Liver (tissue), 8 donors: ENCODE measurements at regions not wholly inside any gene's neighbourhood (a gene's known extent, or its start where the extent isn't known, plus 50 kb on each side); places are given as distances from the start of the nearest gene placed in this dataset.

ENCODE experiments used
- DNase-seq: peaks from one replicate; pipeline ENCODE4 v3.0.0-alpha.2; 2017; ENCODE audit warnings: low spot score
- H3K27ac ChIP-seq, 2 donors: one replicate each; pipeline ENCODE4 v1.7.0; 2013; ENCODE audit warnings: inconsistent platforms in 2 of 2, low read length in 2 of 2, control low read depth in 1 of 2, low read depth in 1 of 2, mild to moderate bottlenecking in 1 of 2
- H3K27me3 ChIP-seq, 4 donors: one replicate each; pipeline versions ENCODE4 v1.6.1 to v1.7.0; 2013; ENCODE audit warnings: low read length in 3 of 4, inconsistent platforms in 1 of 4, mild to moderate bottlenecking in 1 of 4, moderate library complexity in 1 of 4; ENCODE audit not compliant: control insufficient read depth in 4 of 4, insufficient read depth in 4 of 4
- H3K36me3 ChIP-seq, 4 donors: one replicate each; pipeline versions ENCODE4 v1.6.1 to v1.7.0; 2013; ENCODE audit warnings: low read length in 3 of 4, mild to moderate bottlenecking in 3 of 4, low read depth in 1 of 4, moderate library complexity in 1 of 4; ENCODE audit not compliant: control insufficient read depth in 4 of 4, insufficient read depth in 3 of 4
- H3K4me1 ChIP-seq, 4 donors: one replicate each; pipeline versions ENCODE4 v1.6.1 to v1.7.0; 2013; ENCODE audit warnings: low read length in 3 of 4, mild to moderate bottlenecking in 3 of 4, moderate library complexity in 1 of 4; ENCODE audit not compliant: control insufficient read depth in 4 of 4, insufficient read depth in 4 of 4
- H3K4me3 ChIP-seq, 3 donors: one replicate each; pipeline versions ENCODE4 v1.6.1 to v1.7.0; 2013; ENCODE audit warnings: low read length in 3 of 3, control low read depth in 1 of 3, low read depth in 1 of 3, mild to moderate bottlenecking in 1 of 3
- H3K9ac ChIP-seq, 2 donors: one replicate each; pipeline ENCODE4 v1.7.0; 2013; ENCODE audit warnings: low read length in 2 of 2, mild to moderate bottlenecking in 2 of 2, moderate library complexity in 2 of 2, control low read depth in 1 of 2, low read depth in 1 of 2
- H3K9me3 ChIP-seq, 4 donors: one replicate each; pipeline versions ENCODE4 v1.6.1 to v1.7.0; 2013; ENCODE audit warnings: low read length in 3 of 4; ENCODE audit not compliant: control insufficient read depth in 4 of 4
- ATF3 ChIP-seq: IDR thresholded peaks from 2 replicates; pipeline ENCODE4 v1.6.1; 2016; ENCODE audit warnings: antibody characterized with exemption
- EGR1 ChIP-seq, 2 donors: IDR thresholded peaks; 2 replicates each; pipeline ENCODE4 v1.6.1; 2016 to 2018; ENCODE audit warnings: antibody characterized with exemption in 2 of 2, low read depth in 2 of 2
- FOXA1 ChIP-seq: IDR thresholded peaks from 2 replicates; pipeline ENCODE4 v1.6.1; 2016; ENCODE audit warnings: antibody characterized with exemption
- FOXA2 ChIP-seq: IDR thresholded peaks from 2 replicates; pipeline ENCODE4 v1.6.1; 2016; ENCODE audit warnings: antibody characterized with exemption
- GABPA ChIP-seq, 2 donors: IDR thresholded peaks in 1 of 2; conservative IDR thresholded peaks in 1 of 2; 2 replicates each; pipeline ENCODE4 v1.6.1; 2016; ENCODE audit warnings: antibody characterized with exemption in 2 of 2, mild to moderate bottlenecking in 1 of 2, moderate library complexity in 1 of 2
- HNF4A ChIP-seq, 2 donors: conservative IDR thresholded peaks; 2 replicates each; pipeline ENCODE4 v1.6.1; 2016; ENCODE audit warnings: antibody characterized with exemption in 2 of 2, mild to moderate bottlenecking in 2 of 2
- HNF4G ChIP-seq: IDR thresholded peaks from 2 replicates; pipeline ENCODE4 v1.6.1; 2016; ENCODE audit warnings: antibody characterized with exemption
- JUND ChIP-seq, 2 donors: IDR thresholded peaks; 2 replicates each; pipeline ENCODE4 v1.6.1; 2016; ENCODE audit warnings: antibody characterized with exemption in 2 of 2
- NR2F2 ChIP-seq: IDR thresholded peaks from 2 replicates; pipeline ENCODE4 v1.6.1; 2016; ENCODE audit warnings: antibody characterized with exemption
- RAD21 ChIP-seq, 2 donors: IDR thresholded peaks; 2 replicates each; pipeline ENCODE4 v1.6.1; 2016; ENCODE audit warnings: antibody characterized with exemption in 2 of 2, mild to moderate bottlenecking in 2 of 2
- REST ChIP-seq: IDR thresholded peaks from 2 replicates; pipeline ENCODE4 v1.6.1; 2016; ENCODE audit warnings: antibody characterized with exemption, mild to moderate bottlenecking
- RXRA ChIP-seq, 2 donors: IDR thresholded peaks; 2 replicates each; pipeline ENCODE4 v1.6.1; 2017 to 2018; ENCODE audit warnings: antibody characterized with exemption in 2 of 2, mild to moderate bottlenecking in 1 of 2
- SP1 ChIP-seq: IDR thresholded peaks from 2 replicates; pipeline ENCODE4 v1.6.1; 2018; ENCODE audit warnings: antibody characterized with exemption, mild to moderate bottlenecking
- TAF1 ChIP-seq: conservative IDR thresholded peaks from 2 replicates; pipeline ENCODE4 v1.6.1; 2016; ENCODE audit warnings: antibody characterized with exemption, mild to moderate bottlenecking
- YY1 ChIP-seq: IDR thresholded peaks from 2 replicates; pipeline ENCODE4 v1.6.1; 2016; ENCODE audit warnings: antibody characterized with exemption, mild to moderate bottlenecking
- ZBTB33 ChIP-seq: IDR thresholded peaks from 2 replicates; pipeline ENCODE4 v1.6.1; 2016; ENCODE audit warnings: antibody characterized with exemption
- WGBS: extraction: QIAGEN DNeasy Blood & Tissue Kit; methylation state at CpG from one replicate; pipeline ENCODE4 v1.1.7; 2013; 5-methylcytosine and 5-hydroxymethylcytosine counted together
- TF ChIP-seq, protein P1 (sequence below): fragments of 150-350 bp; IDR thresholded peaks from 2 replicates; pipeline ENCODE4 v1.5.1; 2017; ENCODE audit warnings: improper control_type of control experiment, low read depth, low read length; ENCODE audit not compliant: missing input control
- TF ChIP-seq, protein P2 (sequence below): IDR thresholded peaks from 2 replicates; pipeline ENCODE4 v1.6.1; 2016; ENCODE audit warnings: antibody characterized with exemption
- donor health status: healthy.
- donor health status: healthy.
- donor health status: healthy.
- donor health status: healthy.
- donor health status: healthy.

DNA sequence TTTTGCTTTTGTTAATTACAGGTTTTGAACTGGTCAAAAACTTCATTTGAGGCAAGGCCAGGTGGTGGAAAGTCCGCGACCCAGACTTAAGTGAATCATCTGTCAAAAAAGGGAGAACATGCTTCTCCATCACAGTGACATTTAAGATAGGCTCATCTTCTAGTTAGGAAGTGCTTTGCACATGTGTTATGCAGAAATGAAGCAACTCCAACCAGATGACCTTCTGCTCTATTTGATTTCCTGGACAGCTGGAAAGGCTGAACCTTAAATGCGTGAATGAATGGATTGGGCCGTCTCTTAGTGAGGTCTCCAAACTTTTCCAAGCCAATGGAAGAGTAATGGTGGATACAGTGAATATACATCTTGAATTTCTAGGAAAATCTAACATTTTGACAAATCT, 101.6 kb upstream of the FAM13C start:
- no peak overlapping the region for H3K4me3 ChIP-seq
- H3K9me3 ChIP-seq = no peaks in the 10 kb centered on the region
- H3K36me3 ChIP-seq = no peaks in the 10 kb centered on the region
- no peak overlapping the region for H3K9ac ChIP-seq
- no peaks in the 10 kb centered on the region for H3K27me3 ChIP-seq
- WGBS = 76% methylated on average over 4 of the region's 4 CpGs
- TF ChIP-seq JUND (IDR thresholded peaks at IDR 0.05) = no peak
- TF ChIP-seq NR2F2 = no peak
- no peak for TF ChIP-seq ATF3
- no peak for TF ChIP-seq RXRA (IDR thresholded peaks at IDR 0.05)
- TF ChIP-seq, protein P1, sequence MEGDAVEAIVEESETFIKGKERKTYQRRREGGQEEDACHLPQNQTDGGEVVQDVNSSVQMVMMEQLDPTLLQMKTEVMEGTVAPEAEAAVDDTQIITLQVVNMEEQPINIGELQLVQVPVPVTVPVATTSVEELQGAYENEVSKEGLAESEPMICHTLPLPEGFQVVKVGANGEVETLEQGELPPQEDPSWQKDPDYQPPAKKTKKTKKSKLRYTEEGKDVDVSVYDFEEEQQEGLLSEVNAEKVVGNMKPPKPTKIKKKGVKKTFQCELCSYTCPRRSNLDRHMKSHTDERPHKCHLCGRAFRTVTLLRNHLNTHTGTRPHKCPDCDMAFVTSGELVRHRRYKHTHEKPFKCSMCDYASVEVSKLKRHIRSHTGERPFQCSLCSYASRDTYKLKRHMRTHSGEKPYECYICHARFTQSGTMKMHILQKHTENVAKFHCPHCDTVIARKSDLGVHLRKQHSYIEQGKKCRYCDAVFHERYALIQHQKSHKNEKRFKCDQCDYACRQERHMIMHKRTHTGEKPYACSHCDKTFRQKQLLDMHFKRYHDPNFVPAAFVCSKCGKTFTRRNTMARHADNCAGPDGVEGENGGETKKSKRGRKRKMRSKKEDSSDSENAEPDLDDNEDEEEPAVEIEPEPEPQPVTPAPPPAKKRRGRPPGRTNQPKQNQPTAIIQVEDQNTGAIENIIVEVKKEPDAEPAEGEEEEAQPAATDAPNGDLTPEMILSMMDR = no peak
- TF ChIP-seq YY1 = no peak
- no peak for TF ChIP-seq ZBTB33
- TF ChIP-seq EGR1 (IDR thresholded peaks at IDR 0.05; ENCODE audit: low read depth in 2 of 2) = no peak
- TF ChIP-seq RAD21 (IDR thresholded peaks at IDR 0.05) = no peak
- no peak for TF ChIP-seq GABPA (IDR thresholded peaks at IDR 0.05 in 1 of 2, conservative IDR thresholded peaks at IDR 0.05 in 1 of 2)
- TF ChIP-seq TAF1 = no peak
- no peak for TF ChIP-seq REST
- TF ChIP-seq FOXA1 = no peak
- no peak for TF ChIP-seq FOXA2
- TF ChIP-seq HNF4G = no peak
- TF ChIP-seq, protein P2, sequence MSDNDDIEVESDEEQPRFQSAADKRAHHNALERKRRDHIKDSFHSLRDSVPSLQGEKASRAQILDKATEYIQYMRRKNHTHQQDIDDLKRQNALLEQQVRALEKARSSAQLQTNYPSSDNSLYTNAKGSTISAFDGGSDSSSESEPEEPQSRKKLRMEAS = no peak
- no peaks in the 10 kb centered on the region for H3K4me1 ChIP-seq
- no peak for DNase-seq
- no peak overlapping the region for H3K27ac ChIP-seq

GRCh38 chr10:59460601-59461000, 98.3 kb upstream of the FAM13C start:
- no peaks in the 10 kb centered on the region for H3K4me1 ChIP-seq
- H3K9ac ChIP-seq = no peak overlapping the region
- H3K27me3 ChIP-seq = no peaks in the 10 kb centered on the region
- H3K9me3 ChIP-seq = no peaks in the 10 kb centered on the region
- H3K36me3 ChIP-seq = no peaks in the 10 kb centered on the region
- WGBS = 93% methylated on average over 3 of the region's 3 CpGs
- H3K27ac ChIP-seq = no peak overlapping the region
- DNase-seq = no peak
- no peak overlapping the region for H3K4me3 ChIP-seq
- TF ChIP-seq REST (no peak), GABPA (IDR thresholded peaks at IDR 0.05 in 1 of 2, conservative IDR thresholded peaks at IDR 0.05 in 1 of 2) (no peak), HNF4A (conservative IDR thresholded peaks at IDR 0.05) (no peak), SP1 (no peak), RAD21 (IDR thresholded peaks at IDR 0.05) (no peak), TAF1 (no peak), EGR1 (IDR thresholded peaks at IDR 0.05; ENCODE audit: low read depth in 2 of 2) (no peak), JUND (IDR thresholded peaks at IDR 0.05) (no peak), YY1 (no peak), FOXA2 (no peak), ZBTB33 (no peak), FOXA1 (no peak), RXRA (IDR thresholded peaks at IDR 0.05) (no peak), NR2F2 (no peak), HNF4G (no peak)
- TF ChIP-seq, protein P2 = no peak
